PC-3 (cell line): ENCODE measurements at regions not wholly inside any gene's neighbourhood (a gene's known extent, or its start where the extent isn't known, plus 50 kb on each side); places are given as distances from the start of the nearest gene placed in this dataset.

ENCODE experiments used
- EZH2 ChIP-seq: fragments of 300-600 bp; sonication (generic); IDR thresholded peaks from one replicate; pipeline ENCODE4 v1.6.1; 2017; ENCODE audit warnings: antibody characterized with exemption, mild to moderate bottlenecking, low read length; ENCODE audit not compliant: unreplicated experiment
- TF ChIP-seq, protein P1 (sequence below): fragments of 300-600 bp; sonication (generic); conservative IDR thresholded peaks from 2 replicates; pipeline ENCODE4 v1.5.1; 2017; ENCODE audit warnings: antibody characterized with exemption, low read depth, mild to moderate bottlenecking, low read length

DNA sequence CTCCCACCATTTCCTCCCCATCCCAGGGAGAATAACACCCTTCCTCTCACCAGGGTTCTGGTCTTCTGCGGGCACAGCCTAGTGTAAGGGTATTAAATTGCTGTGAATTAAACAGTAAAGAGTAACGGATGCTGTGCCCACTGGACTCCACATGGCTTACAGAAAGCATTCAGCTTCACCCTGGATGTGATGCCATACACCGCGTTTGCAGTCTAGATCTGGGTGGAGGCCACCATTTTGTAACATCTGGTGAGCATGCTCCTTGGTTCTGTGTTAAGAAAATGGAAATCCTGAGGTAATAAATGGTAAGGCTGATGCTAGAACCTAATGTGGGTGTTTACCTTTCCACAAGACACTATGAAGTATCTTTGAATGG is 331.8 kb upstream of the B3GAT1 start:
- no peak for TF ChIP-seq EZH2
- TF ChIP-seq, protein P1, sequence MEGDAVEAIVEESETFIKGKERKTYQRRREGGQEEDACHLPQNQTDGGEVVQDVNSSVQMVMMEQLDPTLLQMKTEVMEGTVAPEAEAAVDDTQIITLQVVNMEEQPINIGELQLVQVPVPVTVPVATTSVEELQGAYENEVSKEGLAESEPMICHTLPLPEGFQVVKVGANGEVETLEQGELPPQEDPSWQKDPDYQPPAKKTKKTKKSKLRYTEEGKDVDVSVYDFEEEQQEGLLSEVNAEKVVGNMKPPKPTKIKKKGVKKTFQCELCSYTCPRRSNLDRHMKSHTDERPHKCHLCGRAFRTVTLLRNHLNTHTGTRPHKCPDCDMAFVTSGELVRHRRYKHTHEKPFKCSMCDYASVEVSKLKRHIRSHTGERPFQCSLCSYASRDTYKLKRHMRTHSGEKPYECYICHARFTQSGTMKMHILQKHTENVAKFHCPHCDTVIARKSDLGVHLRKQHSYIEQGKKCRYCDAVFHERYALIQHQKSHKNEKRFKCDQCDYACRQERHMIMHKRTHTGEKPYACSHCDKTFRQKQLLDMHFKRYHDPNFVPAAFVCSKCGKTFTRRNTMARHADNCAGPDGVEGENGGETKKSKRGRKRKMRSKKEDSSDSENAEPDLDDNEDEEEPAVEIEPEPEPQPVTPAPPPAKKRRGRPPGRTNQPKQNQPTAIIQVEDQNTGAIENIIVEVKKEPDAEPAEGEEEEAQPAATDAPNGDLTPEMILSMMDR = no peak
